Small intestine (tissue), 7 donors: ENCODE measurements at regions not wholly inside any gene's neighbourhood (a gene's known extent, or its start where the extent isn't known, plus 50 kb on each side); places are given as distances from the start of the nearest gene placed in this dataset.

Experiments
- DNase-seq, 2 donors: peaks; one replicate each; pipeline versions ENCODE4 v3.0.0 to v3.0.0-alpha.2; 2013
- FAIRE-seq: peaks from 2 replicates; lab custom pipeline; 2012; peaks lifted over from hg19 to GRCh38; lab: Jason Lieb, UNC
- H3K27ac ChIP-seq, 3 donors: one replicate each; pipeline ENCODE4 v1.5.1; 2013; ENCODE audit warnings: low read length in 2 of 3, mild to moderate bottlenecking in 2 of 3, control low read depth in 1 of 3, inconsistent platforms in 1 of 3, low read depth in 1 of 3, moderate library complexity in 1 of 3
- H3K27me3 ChIP-seq, 3 donors: one replicate each; pipeline ENCODE4 v1.6.1; 2013; ENCODE audit warnings: low read length in 3 of 3, inconsistent platforms in 1 of 3; ENCODE audit not compliant: control insufficient read depth in 3 of 3, insufficient read depth in 3 of 3
- H3K36me3 ChIP-seq, 3 donors: one replicate each; pipeline ENCODE4 v1.6.1; 2013; ENCODE audit warnings: low read length in 3 of 3, inconsistent platforms in 1 of 3, low read depth in 1 of 3, mild to moderate bottlenecking in 1 of 3, moderate library complexity in 1 of 3; ENCODE audit not compliant: control insufficient read depth in 3 of 3, insufficient read depth in 2 of 3
- H3K4me1 ChIP-seq, 3 donors: one replicate each; pipeline ENCODE4 v1.6.1; 2013; ENCODE audit warnings: low read length in 2 of 3, inconsistent platforms in 1 of 3, low read depth in 1 of 3, mild to moderate bottlenecking in 1 of 3, moderate library complexity in 1 of 3; ENCODE audit not compliant: control insufficient read depth in 3 of 3, insufficient read depth in 2 of 3
- H3K4me3 ChIP-seq, 3 donors: one replicate each; pipeline ENCODE4 v1.5.1; 2013; ENCODE audit warnings: low read length in 3 of 3, control low read depth in 1 of 3, inconsistent platforms in 1 of 3, low read depth in 1 of 3, mild to moderate bottlenecking in 1 of 3, moderate library complexity in 1 of 3
- H3K9me3 ChIP-seq, 2 donors: one replicate each; pipeline ENCODE4 v1.6.1; 2013; ENCODE audit warnings: low read depth in 1 of 2, low read length in 1 of 2; ENCODE audit not compliant: control insufficient read depth in 2 of 2, insufficient read depth in 1 of 2
- WGBS, 3 donors: extraction: QIAGEN DNeasy Blood & Tissue Kit; methylation state at CpG; one replicate each; pipeline ENCODE4 v1.1.7; 2013; 5-methylcytosine and 5-hydroxymethylcytosine counted together
- donor health status: healthy with polysubstance abuse.
- donor health status: control.
- donor health status: control.
- donor health status: Bipolar disorder and iron deficiency.
- donor health status: healthy.

DNA sequence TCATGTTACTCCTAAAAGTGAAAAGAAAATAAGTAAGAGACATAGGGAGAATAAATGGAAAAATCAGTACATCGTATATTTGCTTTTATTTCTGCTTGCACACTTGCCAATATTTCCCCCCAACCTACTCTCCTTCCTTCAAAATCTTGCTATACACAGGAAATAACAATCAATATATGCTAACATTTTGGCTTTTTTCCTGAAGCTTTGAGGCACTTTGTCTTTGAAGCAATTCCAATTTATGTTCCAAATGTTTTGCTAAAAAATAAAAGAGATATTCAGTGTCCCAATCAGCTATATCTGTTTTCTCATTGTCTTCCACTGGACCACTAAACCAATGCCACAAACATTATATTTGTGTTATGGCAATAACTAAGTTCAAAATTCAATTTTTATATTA, 184.0 kb upstream of the NEGR1 start:
- no peak for FAIRE-seq

DNA sequence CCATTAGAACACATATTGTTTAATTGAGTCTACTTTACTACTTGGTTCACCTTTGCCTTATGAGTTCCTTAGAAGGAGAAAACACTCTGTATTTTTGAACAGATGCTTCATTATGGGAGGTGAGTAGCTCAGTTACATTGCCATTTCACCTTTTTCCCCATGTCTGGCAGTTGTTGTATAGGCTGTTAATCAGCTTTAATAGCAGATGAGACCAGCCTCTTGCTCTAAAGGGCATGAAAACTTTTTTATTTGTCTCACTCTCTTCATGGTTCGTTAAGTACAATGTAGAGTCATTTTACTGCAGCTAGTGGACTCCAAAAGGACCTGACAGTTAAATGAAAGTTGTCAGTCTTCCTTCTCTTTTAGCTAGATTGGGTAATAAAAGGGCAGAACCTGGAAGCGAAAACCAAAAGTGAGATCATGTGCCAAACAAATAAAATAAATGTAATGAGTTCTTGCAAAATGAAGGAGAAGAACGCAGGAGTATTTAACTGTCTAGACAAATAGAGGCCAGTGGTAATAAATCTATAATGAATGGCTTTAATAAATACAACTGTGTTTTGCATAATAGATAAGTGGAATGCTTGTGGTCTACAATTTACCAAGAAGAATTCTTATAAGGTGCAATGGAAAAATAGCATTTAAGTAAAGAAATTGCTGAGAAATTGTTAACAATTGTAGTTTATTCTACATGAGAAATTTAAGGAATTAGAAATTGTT, 180.0 kb upstream of the NEGR1 start:
- H3K27me3 ChIP-seq, result no peaks in the 10 kb centered on the region
- no peaks in the 10 kb centered on the region for H3K36me3 ChIP-seq
- no peak overlapping the region for H3K4me3 ChIP-seq
- DNase-seq, result no peak
- H3K4me1 ChIP-seq, result no peaks in the 10 kb centered on the region
- no peaks in the 10 kb centered on the region for H3K9me3 ChIP-seq
- FAIRE-seq, result no peak
- WGBS, 3 donors, result 68 to 81% (median 69%) methylated on average over 3 of the region's 3 CpGs
- H3K27ac ChIP-seq, result no peak overlapping the region

More for the DNA sequence above, 184.0 kb upstream of the NEGR1 start:
- Histone ChIP-seq H3K36me3 (no peaks in the 10 kb centered on the region), H3K27ac (no peak overlapping the region), H3K4me1 (no peaks in the 10 kb centered on the region), H3K9me3 (no peaks in the 10 kb centered on the region), H3K4me3 (no peak overlapping the region), H3K27me3 (no peaks in the 10 kb centered on the region)
- no peak for DNase-seq
- WGBS, 3 donors, result 65 to 82% (median 75%) methylated on average over 1 of the region's 1 CpG

GRCh38 chr1:72442262-72442661, 159.9 kb upstream of the NEGR1 start:
- no peaks in the 10 kb centered on the region for H3K9me3 ChIP-seq
- no peaks in the 10 kb centered on the region for H3K27me3 ChIP-seq
- DNase-seq (no peak), FAIRE-seq (no peak)
- no peak overlapping the region for H3K27ac ChIP-seq
- no peaks in the 10 kb centered on the region for H3K4me1 ChIP-seq
- no peak overlapping the region for H3K4me3 ChIP-seq
- 71 to 73% (median 72%) methylated on average over 3 of the region's 3 CpGs for WGBS, 3 donors
- H3K36me3 ChIP-seq, result no peaks in the 10 kb centered on the region

- FAIRE-seq, result no peak
Observed at GRCh38 chr1:72439036-72439435, 156.7 kb upstream of the NEGR1 start.

GRCh38 chr1:72438270-72438669, 155.9 kb upstream of the NEGR1 start:
- Histone ChIP-seq H3K9me3 (no peaks in the 10 kb centered on the region), H3K36me3 (no peaks in the 10 kb centered on the region), H3K27ac (no peak overlapping the region), H3K4me3 (no peak overlapping the region), H3K4me1 (no peaks in the 10 kb centered on the region), H3K27me3 (no peaks in the 10 kb centered on the region)
- 34 to 62% (median 45%) methylated on average over 1 of the region's 1 CpG for WGBS, 3 donors
- DNase-seq (no peak), FAIRE-seq (no peak)

More at GRCh38 chr1:72439036-72439435, 156.7 kb upstream of the NEGR1 start:
- Histone ChIP-seq H3K27me3 (no peaks in the 10 kb centered on the region), H3K4me3 (no peak overlapping the region), H3K27ac (no peak overlapping the region), H3K4me1 (no peaks in the 10 kb centered on the region), H3K9me3 (no peaks in the 10 kb centered on the region), H3K36me3 (no peaks in the 10 kb centered on the region)
- no peak for DNase-seq
- 85 to 92% (median 89%) methylated on average over 1 of the region's 1 CpG for WGBS, 3 donors

GRCh38 chr1:72435025-72435424, 152.7 kb upstream of the NEGR1 start:
- Histone ChIP-seq H3K27me3 (no peaks in the 10 kb centered on the region), H3K4me1 (no peaks in the 10 kb centered on the region), H3K27ac (no peak overlapping the region), H3K4me3 (no peak overlapping the region), H3K9me3 (no peaks in the 10 kb centered on the region), H3K36me3 (no peaks in the 10 kb centered on the region)
- no peak for DNase-seq
- no peak for FAIRE-seq

- Histone ChIP-seq H3K9me3 (no peaks in the 10 kb centered on the region), H3K27me3 (no peaks in the 10 kb centered on the region), H3K4me1 (no peaks in the 10 kb centered on the region), H3K27ac (no peak overlapping the region), H3K36me3 (no peaks in the 10 kb centered on the region), H3K4me3 (no peak overlapping the region)
- no peak for DNase-seq
- 57 to 75% (median 74%) methylated on average over 2 of the region's 2 CpGs for WGBS, 3 donors
- FAIRE-seq, result no peak
Observed at GRCh38 chr1:72434070-72434469, 151.7 kb upstream of the NEGR1 start.

DNA sequence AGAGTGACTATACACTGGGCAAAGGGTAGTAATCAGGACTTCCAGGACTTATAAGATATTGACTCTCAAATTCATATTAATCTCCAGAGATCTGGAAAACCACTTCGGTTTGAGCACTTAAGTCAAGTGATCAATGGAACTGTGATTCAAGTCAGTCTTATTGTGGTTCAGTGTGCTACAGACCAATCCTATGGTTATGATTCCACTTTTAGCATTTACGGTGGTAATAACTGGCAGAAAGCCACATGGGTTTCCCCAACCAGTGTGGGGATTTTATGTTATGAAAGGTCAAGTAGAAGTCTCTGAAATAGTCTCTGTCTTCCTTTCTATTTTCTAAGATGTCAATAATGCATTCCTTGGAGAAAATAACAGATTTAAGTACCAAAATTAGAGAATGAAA, 151.3 kb upstream of the NEGR1 start:
- H3K36me3 ChIP-seq, result no peaks in the 10 kb centered on the region
- H3K9me3 ChIP-seq, result no peaks in the 10 kb centered on the region
- DNase-seq (no peak), FAIRE-seq (no peak)
- no peaks in the 10 kb centered on the region for H3K4me1 ChIP-seq
- no peak overlapping the region for H3K27ac ChIP-seq
- no peak overlapping the region for H3K4me3 ChIP-seq
- no peaks in the 10 kb centered on the region for H3K27me3 ChIP-seq
- 58 to 72% (median 68%) methylated on average over 2 of the region's 2 CpGs for WGBS, 3 donors
